GM10266 (cell line): ENCODE measurements at regions not wholly inside any gene's neighbourhood (a gene's known extent, or its start where the extent isn't known, plus 50 kb on each side); places are given as distances from the start of the nearest gene placed in this dataset.

ENCODE experiments used
- DNase-seq: peaks from one replicate; pipeline ENCODE4 v3.0.0; 2012; ENCODE audit errors: extremely low spot score
- CTCF ChIP-seq: IDR thresholded peaks from 2 replicates; pipeline ENCODE4 v1.5.1; 2012; ENCODE audit warnings: mild to moderate bottlenecking, low read depth; ENCODE audit not compliant: control insufficient read depth, insufficient read depth; ENCODE audit errors: missing control alignments

GRCh38 chr3:110738531-110738930, 333.1 kb upstream of the NECTIN3 start:
- DNase-seq, result no peak
- TF ChIP-seq CTCF, result no peak

- no peak for DNase-seq
- no peak for TF ChIP-seq CTCF
Measured at GRCh38 chr3:110741891-110742290, 329.7 kb upstream of the NECTIN3 start.

- no peak for DNase-seq
- no peak for TF ChIP-seq CTCF
Measured at GRCh38 chr3:110743202-110743601, 328.4 kb upstream of the NECTIN3 start.

- DNase-seq, result no peak
- TF ChIP-seq CTCF, result no peak
Measured at GRCh38 chr3:110743984-110744383, 327.6 kb upstream of the NECTIN3 start.

- no peak for DNase-seq
- no peak for TF ChIP-seq CTCF
Measured at GRCh38 chr3:110744723-110745122, 326.9 kb upstream of the NECTIN3 start.

- no peak for DNase-seq
Measured at GRCh38 chr3:110749006-110749405, 322.6 kb upstream of the NECTIN3 start.

GRCh38 chr3:110750201-110750600, 321.4 kb upstream of the NECTIN3 start:
- TF ChIP-seq CTCF, result no peak
- DNase-seq, result no peak

More at GRCh38 chr3:110749006-110749405, 322.6 kb upstream of the NECTIN3 start:
- TF ChIP-seq CTCF, result no peak

GRCh38 chr3:110752307-110752706, 319.3 kb upstream of the NECTIN3 start:
- no peak for DNase-seq
- TF ChIP-seq CTCF, result no peak
